NCI-H526 (cell line): ENCODE measurements at regions not wholly inside any gene's neighbourhood (a gene's known extent, or its start where the extent isn't known, plus 50 kb on each side); places are given as distances from the start of the nearest gene placed in this dataset.
"Not testable (repeated sequence)": the region's sequence is repeated elsewhere in the genome, so short reads cannot be mapped to it uniquely, and the experiment has no call there.

Experiments
- DNase-seq, 2 experiments: peaks; one replicate each; lab custom pipeline; 2025; lab: John Stamatoyannopoulos, UW

DNA sequence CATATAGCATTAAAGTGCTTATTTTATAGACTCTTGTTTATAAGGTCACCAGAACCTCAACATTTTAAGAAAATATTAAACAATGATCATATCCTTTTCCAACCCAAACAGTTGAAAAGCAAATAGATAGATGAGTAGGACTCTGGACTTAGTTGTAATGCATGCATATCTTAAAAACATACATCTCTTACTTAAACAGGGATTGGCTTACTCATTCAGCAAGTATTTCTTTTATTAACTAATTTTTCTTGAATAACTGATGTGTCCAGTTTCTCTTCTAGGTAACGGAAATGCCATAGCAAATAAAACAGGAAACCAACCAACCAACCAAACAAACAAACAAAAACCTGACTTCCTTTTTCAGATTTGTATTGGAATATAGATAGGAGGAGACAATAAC, 70.9 kb upstream of the NBPF4 start:
- DNase-seq, result no peak

DNA sequence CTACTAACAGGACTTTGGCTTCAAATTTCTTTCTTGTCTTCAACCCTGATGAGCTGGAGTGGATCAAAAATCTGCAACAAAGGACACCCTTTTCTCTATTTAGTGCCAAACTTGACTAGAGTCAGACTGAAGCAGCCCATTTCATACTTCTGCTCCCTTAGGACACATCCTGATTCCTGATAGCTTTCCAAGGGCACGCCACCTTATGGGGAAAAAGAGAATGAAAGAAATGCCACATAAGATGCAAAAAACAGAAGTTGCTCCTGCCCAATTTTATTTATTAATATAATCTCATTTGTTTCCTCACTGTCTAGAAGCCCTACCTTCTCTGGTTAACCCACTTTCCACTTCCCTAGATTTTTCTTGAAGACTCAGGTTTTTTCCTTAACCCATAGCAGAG, 72.7 kb upstream of the NBPF4 start:
- peak in 1 of 2 experiments; percentile 17 for DNase-seq

DNA sequence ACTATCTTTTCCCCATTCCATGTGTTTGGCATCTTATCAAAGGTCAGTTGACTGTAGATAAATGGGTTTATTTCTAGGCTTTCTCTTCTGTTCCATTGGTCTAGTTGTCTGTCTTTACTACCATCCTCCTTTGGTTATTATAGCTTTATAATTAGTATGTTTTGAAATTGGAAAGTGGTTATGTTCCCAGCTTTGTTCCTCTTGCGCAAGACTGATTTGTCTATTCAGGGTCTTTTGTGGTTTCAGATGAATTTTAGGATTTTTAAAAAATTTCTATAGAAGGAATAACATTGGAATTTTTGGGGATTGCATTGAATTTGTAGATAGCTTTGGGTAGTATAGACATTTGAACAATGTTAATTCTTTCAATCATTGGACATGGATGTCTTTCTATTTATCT, 77.0 kb upstream of the NBPF4 start:
- no peak for DNase-seq

DNA sequence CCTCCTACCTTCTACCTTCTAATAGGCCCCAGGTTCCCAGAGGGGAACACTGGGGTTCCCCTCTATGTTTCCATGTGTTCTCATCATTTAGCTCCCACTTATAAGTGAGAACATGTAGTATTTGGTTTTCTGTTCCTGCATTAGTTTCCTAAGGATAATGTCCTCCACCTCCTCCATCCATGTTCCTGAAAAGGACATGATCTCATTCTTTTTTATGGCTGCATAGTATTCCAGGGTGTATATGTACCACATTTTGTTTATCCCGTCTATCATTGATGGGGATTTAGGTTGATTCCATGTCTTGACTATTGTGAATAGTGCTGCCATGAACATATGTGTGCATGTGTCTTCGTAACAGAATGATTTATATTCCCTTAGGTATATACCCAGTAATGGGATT, 81.5 kb upstream of the NBPF4 start:
- not testable (repeated sequence) for DNase-seq

DNA sequence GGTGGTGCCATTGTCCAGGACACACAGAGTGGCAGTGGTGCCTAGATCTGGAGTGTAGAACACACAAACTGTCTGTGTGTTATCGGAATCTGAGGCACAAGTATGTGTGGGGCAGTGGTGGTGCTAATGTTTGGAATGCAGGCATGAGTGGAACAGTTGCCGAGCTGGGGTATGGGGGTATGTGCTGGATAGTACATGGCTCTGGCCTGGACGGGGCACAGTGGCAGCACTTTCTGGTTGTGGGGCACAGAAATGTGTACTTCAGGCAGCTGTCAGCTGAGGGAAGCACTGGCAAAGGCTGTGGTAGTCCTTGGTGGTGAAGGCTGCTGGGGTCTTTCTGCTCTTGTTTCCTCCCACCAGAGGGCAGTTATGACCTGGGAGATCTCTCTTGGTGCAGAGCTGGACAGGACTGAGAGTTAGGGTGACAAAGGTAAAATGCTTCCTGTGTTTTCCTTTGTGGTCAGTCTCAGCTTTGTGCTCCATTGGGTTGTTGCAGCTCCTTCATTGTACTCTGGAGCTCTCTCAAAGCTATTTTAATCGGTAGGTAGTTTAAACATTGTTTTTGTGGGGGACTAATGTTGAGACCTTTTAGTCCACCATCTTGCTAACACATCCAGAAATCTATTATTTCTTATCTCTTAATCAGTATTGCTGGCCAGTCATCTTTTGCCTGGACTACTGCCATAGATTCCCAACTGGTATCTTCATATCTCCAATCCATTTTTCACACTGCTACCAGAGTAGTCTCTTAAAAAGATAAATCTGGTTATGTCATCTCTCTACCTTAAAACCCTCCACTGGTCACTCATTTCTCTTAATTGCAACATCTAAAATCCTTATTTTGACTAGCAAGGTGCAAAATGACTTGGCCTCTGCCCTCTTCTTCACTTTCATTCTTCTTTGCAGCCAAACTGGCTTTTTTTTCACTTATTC, 83.9 kb upstream of the NBPF4 start:
- DNase-seq, result peak in 1 of 2 experiments; percentile 32

DNA sequence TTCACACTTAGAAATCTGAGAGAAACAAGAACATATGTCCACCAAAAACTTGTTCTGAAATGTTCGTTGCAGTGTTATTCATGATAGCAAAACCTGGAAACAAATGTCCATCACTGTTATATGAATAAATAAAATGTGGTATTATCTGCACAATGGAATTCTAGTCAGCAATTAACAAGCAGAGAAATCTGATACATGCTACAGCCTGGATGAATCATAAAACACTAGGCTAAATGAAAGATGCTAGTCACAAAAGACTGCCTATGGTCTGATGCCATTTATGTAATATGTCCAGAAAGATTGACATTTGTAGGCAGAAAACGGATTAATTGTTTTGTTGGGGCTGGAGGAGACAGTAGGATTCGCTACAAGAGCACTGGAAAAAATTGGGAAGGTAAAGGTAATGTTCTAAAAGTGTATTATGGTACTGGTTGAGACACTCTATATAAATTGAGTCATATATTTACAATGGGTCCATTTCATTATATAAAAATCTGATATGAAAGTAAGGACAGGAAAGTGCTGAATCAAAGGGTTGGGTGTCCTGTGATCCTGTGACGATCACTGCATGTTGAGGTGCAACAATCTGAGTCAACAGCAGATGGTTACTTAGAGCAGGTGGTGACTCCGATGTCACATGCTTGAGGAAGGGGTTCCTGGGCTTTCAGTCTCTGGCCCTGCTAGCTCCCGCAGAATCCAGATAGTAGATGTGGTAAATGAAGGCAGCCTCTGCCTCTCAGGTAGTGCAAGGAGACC, 102.1 kb upstream of the NBPF4 start:
- DNase-seq, result no peak

DNA sequence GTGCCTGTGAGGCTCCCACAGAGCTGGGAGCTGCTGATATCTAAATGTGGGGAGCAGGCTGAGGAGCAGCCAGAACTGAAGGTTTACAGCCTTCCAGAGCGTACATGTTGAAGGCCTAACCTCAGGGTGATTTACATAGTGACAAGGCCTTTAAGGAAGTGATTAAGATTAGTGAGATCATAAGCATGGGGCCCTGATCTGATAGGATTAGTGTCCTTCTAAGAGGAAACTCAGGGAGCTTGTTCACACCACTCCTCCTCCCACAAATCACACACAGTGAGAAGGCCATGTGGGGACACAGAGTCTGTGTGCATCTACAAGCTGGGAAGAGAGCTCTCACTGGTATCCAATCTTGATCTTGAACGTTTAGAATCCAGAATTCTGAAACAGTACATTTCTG, 92.3 kb upstream of the NBPF6 start:
- no peak for DNase-seq

DNA sequence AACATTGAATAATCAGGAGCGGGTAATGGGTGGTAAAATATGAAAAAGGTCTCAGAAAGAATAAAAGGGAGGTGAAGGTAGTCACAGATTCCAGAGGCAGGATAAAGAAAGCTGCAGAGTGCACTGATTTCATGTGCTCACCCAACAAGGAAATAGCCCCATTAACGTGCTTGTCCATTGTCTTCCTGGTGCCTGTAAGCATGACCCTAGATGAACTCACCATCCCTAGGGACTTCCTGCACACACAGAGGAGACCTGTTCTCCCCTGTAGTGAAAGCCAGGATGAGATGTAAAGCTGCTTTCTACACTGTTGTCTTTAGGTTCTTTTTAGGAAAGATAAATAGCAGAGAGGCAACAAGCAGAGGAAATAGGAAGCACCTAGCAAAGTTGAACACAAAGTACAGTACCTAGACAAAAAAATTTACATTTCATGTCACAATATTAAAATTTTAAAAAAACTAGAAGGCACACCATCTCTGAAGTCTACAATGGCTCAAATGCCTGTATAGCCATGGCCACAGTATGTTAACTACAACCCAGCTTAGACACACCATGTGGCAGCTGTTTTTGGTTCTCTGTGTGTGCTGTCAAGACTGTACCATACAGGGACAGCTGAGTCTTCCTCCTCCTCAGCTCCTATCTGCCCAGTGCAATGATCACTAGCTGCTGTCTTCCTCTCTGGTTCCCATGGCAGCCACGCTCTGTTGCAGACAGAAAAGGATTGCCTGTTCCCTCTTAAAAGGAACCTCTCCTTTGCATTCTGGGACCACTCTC, 69.9 kb upstream of the NBPF6 start:
- not testable (repeated sequence) for DNase-seq
